ENCODE measurements at regions not wholly inside any gene's neighbourhood (a gene's known extent, or its start where the extent isn't known, plus 50 kb on each side); places are given as distances from the start of the nearest gene placed in this dataset.

GRCh38 chr6:105759015-105759414 lies 327.1 kb upstream of the PRDM1 start:
- Histone ChIP-seq H3K4me3 (ENCODE audit: insufficient read depth, low read depth, low read length) (no peak overlapping the region), H3K4me1 (ENCODE audit: insufficient read depth, low read length) (peaks cover 19% of the 10 kb centered on the region), H3K79me2 (ENCODE audit: insufficient read depth, low read length) (no peaks in the 10 kb centered on the region), H3K27ac (ENCODE audit: low read depth, low read length) (no peak overlapping the region), H4K20me1 (ENCODE audit: insufficient read depth, low read length) (no peaks in the 10 kb centered on the region), H2AFZ (ENCODE audit: low read depth, low read length) (no peak overlapping the region), H3K9ac (ENCODE audit: low read length) (no peak overlapping the region), H3K9me3 (ENCODE audit: insufficient read depth, low read depth, low read length) (no peaks in the 10 kb centered on the region), H3K4me2 (ENCODE audit: low read length) (no peak overlapping the region), H3K27me3 (ENCODE audit: insufficient read depth, low read length) (no peaks in the 10 kb centered on the region), H3K36me3 (ENCODE audit: insufficient read depth, low read length) (no peaks in the 10 kb centered on the region)
- FAIRE-seq (no peak), DNase-seq (ENCODE audit: low read depth) (no peak)
- Mint-ChIP-seq H3K4me1 (ENCODE audit: low read depth, unreplicated experiment) (peaks cover 17% of the 10 kb centered on the region), H3K9me3 (ENCODE audit: unreplicated experiment) (no peaks in the 10 kb centered on the region), H3K27me3 (ENCODE audit: low read depth, unreplicated experiment) (no peaks in the 10 kb centered on the region), H3K36me3 (ENCODE audit: low read depth, unreplicated experiment) (no peaks in the 10 kb centered on the region), H3K4me3 (ENCODE audit: unreplicated experiment) (no peak overlapping the region), H3K27ac (ENCODE audit: unreplicated experiment) (no peak overlapping the region)
- no peak for TF ChIP-seq CTCF (IDR thresholded peaks at IDR 0.05; ENCODE audit: insufficient read depth, low read depth, low read length)

GRCh38 chr6:105757512-105758200 lies 328.5 kb upstream of the PRDM1 start:
- H3K4me3 Mint-ChIP-seq (ENCODE audit: unreplicated experiment), result no peak overlapping the region
- H3K27ac ChIP-seq (ENCODE audit: low read depth, low read length), result no peak overlapping the region
- no peaks in the 10 kb centered on the region for H3K27me3 ChIP-seq (ENCODE audit: insufficient read depth, low read length)
- no peak overlapping the region for H2AFZ ChIP-seq (ENCODE audit: low read depth, low read length)
- H3K4me3 ChIP-seq (ENCODE audit: insufficient read depth, low read depth, low read length), result no peak overlapping the region
- H3K9me3 Mint-ChIP-seq (ENCODE audit: unreplicated experiment), result no peaks in the 10 kb centered on the region
- H3K4me2 ChIP-seq (ENCODE audit: low read length), result no peak overlapping the region
- H3K27ac Mint-ChIP-seq (ENCODE audit: unreplicated experiment), result no peak overlapping the region
- peaks cover 12% of the 10 kb centered on the region for H3K4me1 ChIP-seq (ENCODE audit: insufficient read depth, low read length)
- no peak for FAIRE-seq
- TF ChIP-seq EZH2 (IDR thresholded peaks at IDR 0.05; ENCODE audit: insufficient read depth, low read length) (no peak), CTCF (IDR thresholded peaks at IDR 0.05; ENCODE audit: insufficient read depth, low read depth, low read length) (no peak)
- DNase-seq (ENCODE audit: low read depth), result no peak
- no peaks in the 10 kb centered on the region for H3K79me2 ChIP-seq (ENCODE audit: insufficient read depth, low read length)
- H3K36me3 ChIP-seq (ENCODE audit: insufficient read depth, low read length), result no peaks in the 10 kb centered on the region
- no peaks in the 10 kb centered on the region for H3K36me3 Mint-ChIP-seq (ENCODE audit: low read depth, unreplicated experiment)
- peaks cover 11% of the 10 kb centered on the region for H3K4me1 Mint-ChIP-seq (ENCODE audit: low read depth, unreplicated experiment)
- H4K20me1 ChIP-seq (ENCODE audit: insufficient read depth, low read length), result no peaks in the 10 kb centered on the region
- H3K27me3 Mint-ChIP-seq (ENCODE audit: low read depth, unreplicated experiment), result no peaks in the 10 kb centered on the region
- H3K9me3 ChIP-seq (ENCODE audit: insufficient read depth, low read depth, low read length), result no peaks in the 10 kb centered on the region
- H3K9ac ChIP-seq (ENCODE audit: low read length), result no peak overlapping the region

GRCh38 chr6:105755885-105756284 lies 330.3 kb upstream of the PRDM1 start:
- H3K4me1 Mint-ChIP-seq (ENCODE audit: low read depth, unreplicated experiment), result peaks cover 11% of the 10 kb centered on the region
- no peaks in the 10 kb centered on the region for H4K20me1 ChIP-seq (ENCODE audit: insufficient read depth, low read length)
- H3K27me3 ChIP-seq (ENCODE audit: insufficient read depth, low read length), result no peaks in the 10 kb centered on the region
- no peak overlapping the region for H3K9ac ChIP-seq (ENCODE audit: low read length)
- no peaks in the 10 kb centered on the region for H3K9me3 ChIP-seq (ENCODE audit: insufficient read depth, low read depth, low read length)
- H3K4me1 ChIP-seq (ENCODE audit: insufficient read depth, low read length), result peaks cover 12% of the 10 kb centered on the region
- TF ChIP-seq EZH2 (IDR thresholded peaks at IDR 0.05; ENCODE audit: insufficient read depth, low read length) (no peak), CTCF (IDR thresholded peaks at IDR 0.05; ENCODE audit: insufficient read depth, low read depth, low read length) (no peak)
- H3K9me3 Mint-ChIP-seq (ENCODE audit: unreplicated experiment), result no peaks in the 10 kb centered on the region
- H3K27ac ChIP-seq (ENCODE audit: low read depth, low read length), result no peak overlapping the region
- H3K27me3 Mint-ChIP-seq (ENCODE audit: low read depth, unreplicated experiment), result no peaks in the 10 kb centered on the region
- H2AFZ ChIP-seq (ENCODE audit: low read depth, low read length), result no peak overlapping the region
- no peaks in the 10 kb centered on the region for H3K36me3 Mint-ChIP-seq (ENCODE audit: low read depth, unreplicated experiment)
- H3K27ac Mint-ChIP-seq (ENCODE audit: unreplicated experiment), result no peak overlapping the region
- no peak overlapping the region for H3K4me2 ChIP-seq (ENCODE audit: low read length)
- DNase-seq (ENCODE audit: low read depth) (no peak), FAIRE-seq (no peak)
- no peaks in the 10 kb centered on the region for H3K79me2 ChIP-seq (ENCODE audit: insufficient read depth, low read length)
- H3K4me3 Mint-ChIP-seq (ENCODE audit: unreplicated experiment), result no peak overlapping the region
- H3K36me3 ChIP-seq (ENCODE audit: insufficient read depth, low read length), result no peaks in the 10 kb centered on the region
- no peak overlapping the region for H3K4me3 ChIP-seq (ENCODE audit: insufficient read depth, low read depth, low read length)
